ENCODE measurements at regions not wholly inside any gene's neighbourhood (a gene's known extent, or its start where the extent isn't known, plus 50 kb on each side); places are given as distances from the start of the nearest gene placed in this dataset.

DNA sequence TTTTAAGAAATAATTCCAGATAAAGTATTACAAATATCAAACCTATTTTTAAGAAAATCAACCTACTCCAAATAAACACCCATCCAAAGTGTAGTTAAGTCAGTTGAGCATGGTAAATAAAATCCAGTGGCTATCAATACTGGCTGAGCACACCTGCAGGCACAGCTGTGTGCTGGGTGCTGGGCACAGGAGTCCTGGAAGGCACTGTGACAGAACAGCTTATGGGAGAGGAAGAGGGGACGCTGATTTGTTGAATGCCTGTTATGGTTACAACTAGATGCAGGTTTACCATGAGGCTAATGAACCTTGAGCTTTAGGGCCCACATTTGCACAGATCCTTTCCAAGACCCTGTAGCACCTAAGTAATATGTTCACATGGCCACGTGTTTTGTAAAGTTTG, 202.7 kb downstream of the MTX2 start:
- DNase-seq = peak; percentile 49

DNA sequence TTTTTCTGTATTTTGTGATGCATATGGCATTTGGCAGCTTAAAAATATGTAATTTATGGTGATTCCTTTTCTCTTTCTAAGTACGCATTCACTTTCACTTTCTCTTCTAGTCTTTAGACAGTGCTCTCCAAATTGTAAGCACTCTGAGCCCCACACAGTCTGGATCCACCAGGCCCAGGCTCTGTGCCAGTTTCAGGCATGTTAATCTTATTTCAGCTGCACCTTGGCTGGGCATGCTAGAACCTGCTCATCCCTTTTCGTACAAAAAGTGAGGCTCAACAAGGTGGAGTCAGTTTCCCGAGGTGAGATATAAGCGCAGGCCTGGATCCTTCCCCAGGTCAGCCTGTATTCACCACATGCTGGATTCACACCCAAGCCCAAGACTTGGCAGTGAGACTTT, 203.9 kb downstream of the MTX2 start:
- DNase-seq = peak; percentile 94

DNA sequence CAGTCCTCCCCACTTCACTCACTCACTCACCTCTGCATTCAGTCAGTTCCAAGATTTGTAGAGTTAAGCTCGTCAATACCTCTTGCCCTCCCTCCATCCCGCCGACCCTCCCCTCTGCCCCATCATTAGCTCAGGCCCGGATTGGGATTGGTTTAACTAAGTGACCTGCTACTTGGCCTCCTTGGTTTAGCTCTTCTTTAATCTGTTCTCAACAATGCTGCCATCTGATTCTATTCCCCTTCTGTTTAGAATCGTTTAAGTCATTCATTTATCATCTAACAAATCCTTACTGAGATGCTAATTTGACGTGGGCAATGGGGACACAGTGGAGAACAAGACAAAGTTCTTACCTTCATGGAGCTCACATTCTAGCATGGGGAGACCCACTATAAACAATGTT, 204.6 kb downstream of the MTX2 start:
- DNase-seq = no peak

DNA sequence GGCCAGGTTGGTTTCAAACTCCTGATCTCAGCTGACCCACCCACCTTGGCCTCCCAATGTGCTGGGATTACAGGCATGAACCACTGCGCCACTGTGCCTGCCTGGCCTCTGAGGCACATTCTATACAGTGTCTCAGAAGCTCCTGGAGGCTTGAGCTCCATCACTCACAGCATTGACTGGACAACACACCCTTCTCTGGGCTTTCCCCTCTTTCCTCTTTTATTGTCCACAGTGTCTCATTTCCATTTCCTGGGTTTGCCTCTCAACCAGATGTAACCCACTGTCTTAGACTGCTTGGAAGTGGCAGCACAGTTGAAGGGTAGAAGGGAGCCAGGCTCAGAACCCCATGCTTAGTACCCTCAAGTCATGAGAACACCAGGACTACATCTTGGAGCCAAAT, 208.1 kb downstream of the MTX2 start:
- no peak for DNase-seq

DNA sequence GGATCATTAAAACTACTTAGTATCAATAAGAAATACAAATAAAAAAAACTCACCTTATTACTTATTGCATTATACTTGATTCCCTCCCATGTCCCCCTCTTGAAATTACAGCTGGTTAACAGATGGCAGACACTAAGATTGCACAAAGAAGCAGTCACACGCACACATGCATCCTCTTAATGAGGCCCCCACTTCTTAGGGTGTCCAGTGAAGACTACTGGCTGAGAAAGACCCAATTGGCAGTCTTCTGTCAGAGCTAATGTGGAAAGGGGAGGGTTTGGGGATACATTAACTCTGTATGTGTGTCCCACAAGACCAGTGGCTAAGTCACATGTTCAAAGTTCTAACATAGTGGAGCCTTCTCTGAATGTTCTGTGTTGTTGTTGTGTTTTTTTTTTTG, 210.7 kb downstream of the MTX2 start:
- no peak for DNase-seq

DNA sequence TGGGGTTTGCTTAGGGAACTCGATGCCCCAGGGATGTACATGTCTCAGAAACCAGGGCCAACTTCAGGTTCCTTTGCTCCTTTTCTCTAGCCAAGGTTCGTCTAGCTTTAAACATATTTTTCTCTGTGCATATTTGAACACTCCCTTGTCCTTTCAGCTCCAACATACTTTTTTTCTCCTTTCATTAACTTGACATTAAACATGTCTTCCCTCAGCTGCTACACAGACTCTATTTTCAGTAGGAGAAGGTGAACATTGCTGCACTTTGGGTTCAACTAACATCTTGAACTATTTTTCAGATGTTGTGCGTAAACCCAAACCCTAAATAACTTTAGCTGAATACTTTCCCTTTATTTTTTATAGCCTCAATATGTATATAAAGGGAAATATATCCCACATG, 212.9 kb downstream of the MTX2 start:
- DNase-seq = no peak

DNA sequence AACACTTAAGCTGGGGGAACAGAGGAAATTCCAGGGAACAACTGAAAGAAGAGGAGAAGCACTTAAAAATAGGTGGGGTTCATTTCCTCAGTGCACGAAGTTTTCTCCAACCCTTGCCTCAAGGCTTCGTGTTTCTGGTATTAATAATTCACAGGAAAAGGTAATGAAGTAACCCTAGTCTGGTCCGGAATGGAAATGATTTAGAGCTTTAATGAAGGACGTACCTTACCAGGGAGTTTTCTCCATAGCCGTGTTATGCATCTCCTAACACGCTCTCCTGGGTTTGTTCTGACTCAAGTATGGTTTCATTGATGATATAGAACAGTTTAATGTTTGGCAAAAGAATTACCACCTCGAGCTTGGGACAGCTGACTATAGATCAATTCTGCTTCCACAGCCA, 214.2 kb downstream of the MTX2 start:
- DNase-seq = no peak

DNA sequence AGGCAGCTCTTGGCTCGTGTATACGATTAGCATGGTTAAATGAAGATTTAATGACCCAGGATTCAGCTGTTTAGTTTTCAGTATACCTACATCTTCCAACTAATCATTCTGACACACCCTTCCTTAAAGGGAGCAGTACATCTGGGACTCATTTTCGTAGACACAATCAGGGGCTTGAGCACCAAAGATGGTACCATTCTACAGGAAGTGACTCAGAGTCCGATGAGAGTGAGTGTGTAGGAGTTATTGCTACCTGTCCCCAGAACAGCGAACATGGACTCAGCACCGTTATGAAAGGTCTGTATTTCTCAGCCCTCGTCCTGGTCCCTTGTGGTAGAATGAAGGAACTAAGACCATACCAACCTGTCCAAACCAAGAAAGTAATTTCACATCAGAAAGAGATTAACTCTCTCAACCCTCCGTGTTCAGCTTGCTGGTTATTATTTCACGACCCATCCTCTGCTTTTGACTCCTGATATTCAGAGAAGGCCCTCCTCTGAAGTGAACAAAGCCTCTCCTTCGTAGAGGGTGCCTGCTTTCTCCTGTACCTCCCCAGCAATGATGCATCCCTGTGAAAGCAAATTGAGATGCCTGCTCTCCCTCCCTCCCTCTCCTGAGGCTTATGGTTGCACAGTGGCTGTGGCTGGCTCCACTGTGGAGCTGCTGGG, 214.8 kb downstream of the MTX2 start:
- no peak for DNase-seq

DNA sequence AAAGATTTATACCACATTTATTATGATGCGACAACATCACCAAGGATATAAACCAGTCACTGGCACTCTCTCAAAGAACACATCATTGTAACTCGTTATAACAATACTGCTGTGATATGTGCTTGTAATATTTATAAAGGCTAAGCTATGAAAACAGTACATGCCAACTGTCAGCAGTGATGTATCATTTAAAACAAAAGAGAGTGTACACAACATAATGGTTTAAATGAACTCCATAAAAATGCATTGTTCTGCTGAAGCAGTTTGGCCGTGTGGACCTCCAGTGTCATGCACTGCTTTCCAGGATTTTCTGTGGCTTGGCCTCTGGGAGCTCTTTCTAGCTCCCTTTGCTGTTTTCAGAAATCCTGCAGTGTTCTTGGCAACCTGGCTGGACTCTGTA, 215.6 kb downstream of the MTX2 start:
- DNase-seq = no peak

DNA sequence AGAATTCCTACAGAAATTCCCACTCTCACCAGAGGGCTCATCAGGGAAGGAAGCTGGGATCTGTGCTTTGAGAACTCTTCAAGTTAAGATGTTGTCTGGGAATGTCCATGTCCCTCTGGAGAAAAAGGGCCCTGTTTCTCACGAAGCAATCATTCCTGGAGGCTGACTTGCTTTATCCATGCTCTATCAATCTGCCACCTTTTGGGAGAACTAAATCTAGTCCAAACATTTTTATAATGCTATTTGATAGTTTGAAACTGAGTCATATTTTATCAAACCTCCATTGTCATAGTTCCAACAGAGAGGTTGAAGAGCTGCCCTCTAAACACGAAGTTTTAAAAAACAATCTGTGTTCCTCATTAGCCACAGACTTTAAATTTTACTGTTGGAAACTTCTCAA, 219.2 kb downstream of the MTX2 start:
- no peak for DNase-seq

DNA sequence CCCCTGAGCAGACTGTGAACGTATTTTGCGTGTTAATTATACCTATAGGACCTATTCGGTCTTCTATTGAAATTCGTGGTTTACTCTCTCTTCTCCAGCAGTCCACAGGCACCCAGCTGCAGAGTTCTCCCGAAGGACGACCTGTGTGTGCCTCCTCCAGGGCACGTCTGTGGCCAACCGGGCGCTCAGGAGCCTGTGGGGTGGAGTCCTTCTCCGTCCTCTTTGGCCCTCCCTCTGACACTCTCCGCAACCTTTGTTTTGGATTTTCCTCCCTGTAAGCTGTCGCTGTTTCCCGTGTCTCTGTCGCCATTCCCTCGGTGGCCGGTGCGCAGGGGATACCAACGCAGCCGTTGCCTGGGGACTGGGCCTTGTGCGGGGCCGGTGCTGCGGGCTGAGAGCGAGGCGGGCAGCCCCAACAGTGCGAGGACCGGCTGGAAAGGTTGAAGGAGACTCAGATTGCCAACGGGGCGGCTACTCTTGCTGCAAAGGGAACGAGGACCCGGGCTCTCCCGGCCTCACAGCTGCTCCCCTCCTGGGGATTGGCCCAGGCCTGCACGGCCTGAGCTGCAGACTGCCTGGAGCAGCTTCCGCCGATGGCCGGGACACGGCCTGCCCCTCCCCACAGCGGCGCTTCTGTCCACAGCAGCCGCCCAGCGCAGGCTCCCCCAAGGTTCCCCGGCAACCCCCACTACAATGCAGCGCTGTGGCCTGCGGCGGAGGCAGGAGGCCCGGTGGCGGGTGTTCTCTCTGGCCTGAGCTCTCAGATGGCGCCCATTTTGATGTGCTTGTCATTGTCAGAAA, 221.0 kb downstream of the MTX2 start:
- DNase-seq = no peak

DNA sequence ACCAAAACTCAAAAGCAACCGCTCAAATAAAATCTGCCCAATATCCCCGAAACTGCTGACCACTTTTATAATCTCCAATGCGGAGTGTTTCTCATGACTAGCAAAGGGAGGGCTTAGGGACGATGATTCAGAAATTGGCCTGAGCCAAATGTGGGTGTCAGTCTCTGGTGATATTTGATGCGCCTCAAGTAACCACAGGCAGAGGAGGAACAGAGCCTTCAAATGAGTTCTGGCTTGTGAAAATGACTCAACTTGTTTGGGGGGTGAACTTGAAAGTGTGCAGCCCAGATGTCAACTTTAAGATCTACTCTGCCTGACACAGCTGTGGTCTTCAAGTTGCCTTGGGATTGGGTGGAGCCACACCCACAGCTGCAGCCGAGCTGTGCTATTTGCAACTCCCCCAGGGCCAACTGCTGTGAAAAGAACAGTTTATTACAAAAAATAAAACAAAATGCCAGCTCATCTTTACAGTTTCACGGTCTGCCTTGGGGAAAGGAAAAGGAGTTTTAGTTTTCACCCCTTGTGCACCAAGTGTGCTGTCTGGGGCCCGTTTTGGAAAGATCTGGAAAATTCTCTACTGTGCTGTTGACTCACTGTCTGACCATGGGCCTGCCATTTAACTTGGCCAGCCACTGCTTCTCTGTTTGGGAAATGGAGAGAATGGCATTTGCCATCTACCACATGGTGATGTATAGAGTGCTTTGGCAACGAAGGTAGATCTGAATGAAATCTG, 222.1 kb downstream of the MTX2 start:
- DNase-seq = no peak

DNA sequence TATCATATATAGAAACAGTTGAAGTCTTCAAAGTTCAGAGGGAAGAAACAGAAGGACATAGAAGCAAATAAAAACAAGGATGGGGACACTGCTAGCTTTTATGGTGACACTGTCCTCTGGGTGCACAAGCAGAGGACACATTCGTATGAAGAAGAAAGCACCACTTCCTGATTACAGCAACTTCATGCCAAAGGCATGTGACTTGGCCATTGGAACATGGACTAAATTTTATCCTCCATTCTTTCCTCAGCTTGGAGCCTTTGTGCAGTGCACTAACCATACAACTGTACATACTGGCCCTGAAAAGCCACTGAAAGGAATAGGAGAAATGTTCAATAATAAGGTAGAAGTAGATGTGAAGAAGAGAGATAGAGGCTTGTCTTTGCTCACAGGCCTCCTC, 223.3 kb downstream of the MTX2 start:
- no peak for DNase-seq

DNA sequence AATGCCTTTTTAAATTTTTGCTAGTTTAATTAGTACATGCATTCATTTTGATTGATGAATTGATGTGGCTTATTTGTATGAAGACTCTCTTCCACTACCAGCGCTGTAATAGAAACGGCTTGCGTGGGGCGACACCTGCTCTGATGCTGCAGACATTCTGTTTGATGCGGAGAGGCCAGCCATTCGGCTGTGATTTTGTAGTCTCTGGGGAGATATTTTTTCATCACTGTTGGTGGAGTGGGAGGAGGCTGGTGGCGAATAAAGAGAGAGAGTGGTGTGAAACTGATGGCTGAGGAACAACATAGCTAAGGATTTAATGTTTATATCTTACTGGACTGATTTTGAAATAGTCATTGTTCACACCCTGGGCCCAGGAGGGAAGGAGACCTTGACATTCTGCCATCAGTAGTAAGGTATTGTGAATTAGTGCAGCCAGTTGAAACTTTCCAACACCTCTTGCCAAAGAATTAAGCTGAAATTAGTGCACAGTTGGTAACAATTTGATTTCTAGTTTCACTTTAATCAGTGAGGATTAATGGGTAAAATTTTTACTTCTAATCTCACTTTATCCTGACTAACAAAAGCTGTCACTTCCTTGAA, 224.1 kb downstream of the MTX2 start:
- no peak for DNase-seq

DNA sequence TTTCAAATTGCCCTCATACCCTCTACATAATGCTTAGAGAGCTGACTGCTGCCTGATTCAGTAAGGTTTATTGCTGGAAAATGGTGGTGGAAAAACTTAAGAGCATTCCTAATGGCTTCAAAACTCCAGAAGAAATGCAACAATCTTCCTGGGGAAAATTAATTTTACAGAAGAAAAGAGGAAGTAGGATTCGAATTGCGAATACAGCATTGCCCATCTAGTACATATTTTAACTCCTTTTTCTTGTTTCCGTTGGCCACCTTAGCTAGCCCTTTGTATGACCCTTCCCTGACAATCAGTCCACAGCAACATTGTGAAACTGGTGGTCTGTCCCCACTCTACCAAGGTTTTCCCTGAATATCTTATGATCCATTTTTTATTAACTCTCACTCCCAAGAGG, 224.7 kb downstream of the MTX2 start:
- DNase-seq = no peak

DNA sequence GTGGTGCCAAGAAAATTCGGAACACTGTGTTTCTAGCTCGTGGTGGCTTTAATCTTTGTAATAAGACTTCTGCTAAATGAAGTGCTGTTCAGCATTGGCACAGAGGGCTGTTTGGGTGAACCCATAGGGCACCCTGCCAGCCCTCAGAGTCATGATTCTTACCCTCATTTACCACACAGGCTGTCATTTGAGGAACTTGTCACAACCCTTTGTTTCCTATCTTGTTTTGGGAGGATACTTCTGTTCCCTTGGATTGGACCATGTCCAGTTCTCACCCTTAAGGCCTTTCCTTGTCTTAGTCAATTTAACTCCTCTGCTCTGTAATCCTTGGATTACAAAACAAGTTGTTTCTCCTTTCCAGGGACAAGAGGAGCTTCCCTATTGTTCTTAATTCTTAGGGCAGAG, 225.7 kb downstream of the MTX2 start:
- no peak for DNase-seq

DNA sequence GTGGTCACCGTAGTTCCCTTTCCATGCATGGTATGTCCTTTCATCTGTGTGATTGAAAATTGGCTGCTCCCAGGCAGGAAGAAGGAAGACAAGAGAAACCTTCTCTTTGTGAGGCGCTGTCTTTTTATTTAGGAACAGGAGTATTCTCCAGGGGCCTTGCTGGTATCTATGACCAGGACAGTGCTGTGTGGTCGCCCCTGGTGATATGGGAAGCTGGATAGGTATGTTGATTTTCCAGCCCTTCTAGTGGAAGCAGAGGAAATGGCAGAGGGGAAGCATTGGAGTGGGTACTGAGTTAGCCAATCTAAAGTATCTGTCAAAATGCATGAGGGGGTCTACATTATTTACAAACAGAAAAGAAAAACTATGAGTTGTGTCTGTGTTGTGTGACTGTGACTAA, 226.6 kb downstream of the MTX2 start:
- no peak for DNase-seq

DNA sequence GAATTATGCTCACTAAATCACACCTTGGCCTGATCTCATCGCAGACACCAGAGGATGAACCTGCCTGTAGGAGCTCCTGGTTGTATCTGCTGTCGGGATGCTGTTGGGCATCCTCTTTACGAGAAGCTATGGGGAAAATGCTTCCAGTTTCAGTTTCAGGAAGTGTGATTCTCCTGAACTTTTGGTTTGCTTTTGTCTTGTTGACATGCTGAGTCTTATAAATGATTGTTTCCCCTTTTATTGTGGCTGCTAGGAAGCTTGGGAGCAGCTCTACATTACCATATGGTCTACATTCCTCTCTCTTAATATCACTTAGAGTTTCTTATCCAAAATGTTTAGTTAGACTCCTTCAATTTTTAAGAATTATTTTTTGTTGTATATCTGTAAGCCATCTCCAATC, 227.5 kb downstream of the MTX2 start:
- no peak for DNase-seq

DNA sequence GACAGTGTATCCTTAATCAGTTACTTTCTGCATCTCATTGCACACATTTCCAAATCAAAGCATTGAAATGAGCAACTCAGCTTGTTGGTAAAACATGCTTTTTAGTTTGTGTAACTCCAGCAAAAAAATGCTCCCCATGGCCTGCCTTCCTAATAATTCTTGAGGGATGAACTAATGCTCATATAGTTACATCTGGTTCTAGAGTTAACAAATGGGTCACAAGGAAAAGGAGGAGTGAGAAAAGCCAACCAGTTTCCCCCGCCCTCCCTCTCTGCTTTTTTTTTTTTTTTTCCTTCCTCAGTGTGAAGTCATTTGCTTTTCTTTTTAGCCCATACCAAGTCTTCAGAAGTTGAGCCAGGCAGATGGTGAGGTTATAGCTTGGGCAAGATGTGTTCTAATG, 231.7 kb downstream of the MTX2 start:
- DNase-seq = no peak

DNA sequence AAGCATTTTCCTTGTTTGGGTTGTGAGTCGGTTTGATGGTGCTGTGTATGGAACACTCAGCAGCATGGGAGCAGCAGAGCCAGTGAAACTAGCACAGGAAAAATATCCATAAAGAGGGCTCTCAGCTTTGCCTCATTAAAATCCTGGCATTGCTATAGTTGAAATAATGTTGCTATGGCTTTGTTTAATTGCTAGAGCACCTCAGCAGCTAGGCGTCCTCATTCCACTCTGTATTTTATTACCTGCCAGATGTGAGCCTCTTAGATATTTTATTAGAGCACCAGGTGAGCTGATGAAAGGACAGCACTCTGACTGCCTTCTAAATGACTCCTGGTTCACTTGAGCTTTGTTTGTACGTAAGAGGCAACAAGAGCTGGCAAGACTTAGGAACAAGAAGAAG, 232.4 kb downstream of the MTX2 start:
- DNase-seq = peak; percentile 73

DNA sequence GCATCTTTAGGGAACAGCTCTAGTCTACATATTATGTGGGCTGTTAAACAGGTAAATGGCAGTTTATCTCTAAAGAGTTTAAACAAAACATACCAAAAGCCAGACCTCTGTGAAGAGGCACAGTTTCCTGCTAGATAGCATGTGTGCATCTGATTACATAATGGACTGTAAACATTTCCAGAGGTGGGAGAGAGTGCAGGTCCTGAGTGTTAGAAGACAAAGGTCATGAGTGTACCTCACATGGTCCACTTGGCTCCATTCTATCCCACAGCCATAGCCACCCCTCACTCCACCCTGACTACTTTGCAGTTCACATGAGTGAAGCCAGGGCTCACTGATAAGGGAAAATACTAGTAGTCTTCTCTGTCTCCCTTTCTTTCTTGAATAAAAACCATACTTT, 233.4 kb downstream of the MTX2 start:
- no peak for DNase-seq

DNA sequence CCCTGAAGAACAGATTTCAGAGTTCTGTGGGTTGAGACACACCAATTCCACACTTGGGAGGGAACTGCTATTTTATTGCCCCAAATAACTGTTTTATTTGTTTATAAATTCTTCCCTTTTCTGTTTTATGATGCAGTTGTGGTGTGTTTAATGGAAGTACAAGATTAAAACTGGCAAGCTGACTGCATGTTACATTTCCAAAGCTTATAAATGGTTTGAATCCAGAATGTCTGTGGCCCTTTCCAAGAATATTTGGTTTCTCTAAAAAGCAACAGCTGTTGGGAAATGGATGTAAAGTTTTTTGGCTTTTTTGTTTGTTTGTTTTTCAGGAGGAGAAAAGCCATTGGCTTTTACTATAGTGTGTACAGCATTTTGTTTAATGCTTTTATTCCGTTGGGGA, 234.5 kb downstream of the MTX2 start:
- no peak for DNase-seq

DNA sequence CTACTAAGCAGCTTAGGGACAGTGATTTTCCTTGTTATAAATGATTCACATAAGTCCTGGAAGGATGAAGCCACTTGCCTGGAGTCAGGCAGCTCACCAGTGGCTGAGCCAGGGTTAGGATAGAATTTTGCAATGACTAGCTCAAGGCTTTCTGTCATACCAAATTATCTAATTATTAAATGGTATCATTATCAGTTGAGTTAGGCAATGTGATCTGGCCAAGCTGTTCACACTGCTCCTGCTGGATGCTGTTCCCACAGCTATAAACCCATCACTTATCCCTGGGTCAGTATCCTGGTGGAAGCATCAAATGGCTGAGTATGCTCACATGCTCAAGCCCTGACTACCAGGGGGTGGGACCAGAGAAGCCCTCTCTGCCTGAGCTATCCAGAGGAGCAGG, 235.2 kb downstream of the MTX2 start:
- DNase-seq = no peak

DNA sequence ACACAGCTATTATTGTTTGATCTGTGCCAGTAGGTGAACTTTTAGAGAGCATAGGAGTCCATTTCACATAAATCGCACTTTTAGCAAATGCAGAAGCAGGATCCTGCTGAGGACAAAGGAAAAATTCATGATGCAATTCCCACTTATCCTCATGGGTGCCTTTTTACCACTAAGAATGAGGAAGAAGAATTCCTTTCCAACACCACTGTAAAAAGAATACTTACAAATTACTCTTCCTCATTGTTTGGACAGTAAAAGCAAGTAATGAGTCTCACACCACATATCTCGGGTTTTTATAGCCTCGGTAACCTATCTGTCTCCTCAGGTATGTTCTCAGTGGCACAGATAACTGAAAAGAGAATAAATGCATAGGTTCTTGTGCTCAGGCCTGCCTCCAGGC, 238.5 kb downstream of the MTX2 start:
- no peak for DNase-seq
